ENCODE measurements at regions not wholly inside any gene's neighbourhood (a gene's known extent, or its start where the extent isn't known, plus 50 kb on each side); places are given as distances from the start of the nearest gene placed in this dataset.

- TF ChIP-seq CTCF (IDR thresholded peaks at IDR 0.05) (no peak), POLR2A (IDR thresholded peaks at IDR 0.05) (no peak)
Measured at GRCh38 chr7:94311515-94311914, 83.2 kb upstream of the COL1A2 start.

Measured in uterus (tissue), 2 donors.